Thyroid gland (tissue), 4 donors: ENCODE measurements at regions not wholly inside any gene's neighbourhood (a gene's known extent, or its start where the extent isn't known, plus 50 kb on each side); places are given as distances from the start of the nearest gene placed in this dataset.

Source experiments
- CTCF ChIP-seq, 6 experiments: fragments of 200-600 bp in 3 of 6; fragments of 450-650 bp in 3 of 6; sonication (generic) in 3 of 6; IDR thresholded peaks; one replicate each; pipeline ENCODE4 v1.5.1; 2016 to 2019; ENCODE audit warnings: antibody characterized with exemption in 6 of 6, mild to moderate bottlenecking in 2 of 6, inconsistent platforms in 1 of 6, moderate library complexity in 1 of 6
- POLR2A ChIP-seq, 2 donors: fragments of 450-650 bp; IDR thresholded peaks; one replicate each; pipeline ENCODE4 v1.6.1; 2017; ENCODE audit warnings: antibody characterized with exemption in 2 of 2, mild to moderate bottlenecking in 2 of 2, moderate library complexity in 1 of 2

- no peak for TF ChIP-seq CTCF (IDR thresholded peaks at IDR 0.05)
- TF ChIP-seq POLR2A (IDR thresholded peaks at IDR 0.05) = no peak
Observed at GRCh38 chr4:27791640-27792039, 931.0 kb downstream of the STIM2 start.
